NCI-H2227 treated with DMSO at 0.1 percent for 48 hours (cell line): ENCODE measurements at regions not wholly inside any gene's neighbourhood (a gene's known extent, or its start where the extent isn't known, plus 50 kb on each side); places are given as distances from the start of the nearest gene placed in this dataset.
A peak's percentile ranks its signal among the peaks of the same experiment; 100 is the strongest.

ENCODE experiments used
- DNase-seq: peaks from one replicate; lab custom pipeline; 2025; lab: John Stamatoyannopoulos, UW

DNA sequence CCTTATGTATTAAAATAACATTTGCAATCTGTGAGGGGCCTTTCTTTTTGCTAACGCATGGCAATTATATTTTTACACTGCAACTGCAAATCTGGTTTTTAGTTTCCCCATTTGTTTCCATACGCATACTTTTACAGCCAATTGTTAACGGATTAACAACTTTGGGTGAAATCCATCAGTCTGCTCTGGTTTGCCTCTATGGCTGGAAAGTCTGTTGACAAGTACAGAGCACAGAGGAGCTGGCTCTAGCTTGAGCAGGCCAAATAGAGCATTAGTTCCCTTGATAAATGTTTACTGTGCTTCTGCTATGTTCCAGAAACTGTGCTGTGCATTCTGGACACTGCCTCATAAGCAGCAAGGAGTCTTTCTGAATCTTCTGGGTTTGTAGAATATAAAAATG, 400.4 kb upstream of the KIF2A start:
- no peak for DNase-seq

DNA sequence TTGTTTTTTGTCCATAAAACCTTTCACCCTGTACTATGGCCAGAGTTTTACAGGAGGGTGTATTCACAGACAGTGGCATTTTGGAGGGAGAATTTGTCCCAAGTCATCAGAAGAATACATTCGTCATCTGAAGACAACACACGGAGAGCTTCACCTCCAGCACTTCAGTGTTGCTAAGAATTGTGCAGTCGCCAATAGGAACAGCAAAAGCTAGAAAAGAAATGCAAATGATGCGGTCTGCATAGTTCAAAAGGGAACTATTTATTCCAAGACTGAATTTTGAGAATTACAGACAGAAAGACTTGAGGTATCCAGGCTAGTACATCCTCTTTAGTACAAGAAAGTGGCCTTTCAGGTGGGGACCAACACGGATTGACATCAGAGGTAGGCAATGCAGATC, 399.2 kb upstream of the KIF2A start:
- no peak for DNase-seq

DNA sequence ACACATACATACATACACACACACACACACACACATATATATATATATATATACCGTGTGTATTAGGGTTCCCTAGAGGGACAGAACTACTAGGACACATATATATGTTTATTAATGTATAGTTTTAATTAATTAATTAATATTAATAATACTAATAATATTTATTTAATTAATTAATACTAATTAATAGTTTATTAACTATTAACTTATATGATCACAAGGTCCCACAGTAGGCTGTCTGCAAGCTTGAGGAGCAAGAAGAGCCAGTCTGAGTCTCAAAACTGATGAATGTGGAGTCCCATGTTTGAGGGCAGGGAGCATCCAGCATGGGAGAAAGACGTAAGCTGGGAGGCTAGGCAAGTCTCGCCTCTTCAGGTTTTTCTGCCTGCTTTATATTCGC, 398.0 kb upstream of the KIF2A start:
- DNase-seq: no peak

DNA sequence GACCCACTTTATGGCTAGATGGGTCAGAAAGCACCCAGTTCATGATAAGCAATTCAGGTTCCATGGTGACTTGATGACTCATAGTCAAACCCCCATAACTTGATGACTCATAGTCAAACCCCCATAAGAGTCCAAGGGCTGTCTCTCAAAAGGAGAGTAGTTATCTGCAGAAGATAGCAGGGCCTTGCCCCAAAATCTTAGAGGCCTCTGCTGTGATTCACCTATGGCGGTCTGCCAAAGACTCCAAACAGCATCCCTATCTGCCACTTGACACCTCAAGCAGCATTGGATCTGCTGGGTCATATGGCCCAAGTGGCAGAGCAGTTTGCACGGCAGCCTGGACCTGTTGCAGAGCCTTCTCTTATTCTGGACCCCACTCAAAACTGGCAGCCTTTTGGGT, 395.2 kb upstream of the KIF2A start:
- DNase-seq: no peak

DNA sequence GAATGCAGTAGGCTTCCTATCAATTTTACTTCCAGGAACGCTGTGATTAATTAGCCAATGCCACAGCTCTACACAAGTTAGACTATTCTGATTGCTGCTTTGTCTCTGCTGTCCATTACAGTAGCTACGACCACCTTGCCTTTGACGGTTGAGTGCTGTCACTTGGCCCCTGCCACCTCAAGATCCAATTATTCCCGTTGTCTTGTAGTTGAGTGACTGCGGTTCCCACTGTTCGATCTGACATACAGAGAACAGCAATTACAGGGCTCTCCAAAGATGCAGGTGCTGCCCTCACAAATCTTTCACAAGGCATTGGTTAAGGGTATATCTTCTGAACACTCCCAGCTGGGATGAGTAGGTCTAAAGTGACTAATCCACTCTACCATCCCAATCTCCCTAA, 393.4 kb upstream of the KIF2A start:
- DNase-seq: no peak

DNA sequence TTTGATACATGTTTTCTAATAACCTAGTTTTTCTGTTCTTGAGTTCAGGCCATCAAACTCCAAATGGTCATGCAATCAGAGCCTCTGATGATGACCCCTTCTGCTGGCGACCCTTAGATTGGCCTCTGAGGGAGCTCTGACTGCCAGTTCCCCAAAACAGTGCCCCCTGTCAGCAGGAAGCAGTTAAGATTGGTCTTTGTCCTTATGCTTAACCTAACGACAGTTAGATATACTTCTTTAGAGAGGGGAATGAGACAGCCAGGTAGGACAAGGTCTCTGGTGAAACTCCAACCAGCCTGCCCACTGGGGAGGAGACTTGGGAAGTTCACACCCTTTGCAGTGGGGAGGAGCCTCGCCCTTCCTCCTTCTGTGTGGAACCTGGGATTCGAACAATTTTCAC, 390.4 kb upstream of the KIF2A start:
- no peak for DNase-seq

DNA sequence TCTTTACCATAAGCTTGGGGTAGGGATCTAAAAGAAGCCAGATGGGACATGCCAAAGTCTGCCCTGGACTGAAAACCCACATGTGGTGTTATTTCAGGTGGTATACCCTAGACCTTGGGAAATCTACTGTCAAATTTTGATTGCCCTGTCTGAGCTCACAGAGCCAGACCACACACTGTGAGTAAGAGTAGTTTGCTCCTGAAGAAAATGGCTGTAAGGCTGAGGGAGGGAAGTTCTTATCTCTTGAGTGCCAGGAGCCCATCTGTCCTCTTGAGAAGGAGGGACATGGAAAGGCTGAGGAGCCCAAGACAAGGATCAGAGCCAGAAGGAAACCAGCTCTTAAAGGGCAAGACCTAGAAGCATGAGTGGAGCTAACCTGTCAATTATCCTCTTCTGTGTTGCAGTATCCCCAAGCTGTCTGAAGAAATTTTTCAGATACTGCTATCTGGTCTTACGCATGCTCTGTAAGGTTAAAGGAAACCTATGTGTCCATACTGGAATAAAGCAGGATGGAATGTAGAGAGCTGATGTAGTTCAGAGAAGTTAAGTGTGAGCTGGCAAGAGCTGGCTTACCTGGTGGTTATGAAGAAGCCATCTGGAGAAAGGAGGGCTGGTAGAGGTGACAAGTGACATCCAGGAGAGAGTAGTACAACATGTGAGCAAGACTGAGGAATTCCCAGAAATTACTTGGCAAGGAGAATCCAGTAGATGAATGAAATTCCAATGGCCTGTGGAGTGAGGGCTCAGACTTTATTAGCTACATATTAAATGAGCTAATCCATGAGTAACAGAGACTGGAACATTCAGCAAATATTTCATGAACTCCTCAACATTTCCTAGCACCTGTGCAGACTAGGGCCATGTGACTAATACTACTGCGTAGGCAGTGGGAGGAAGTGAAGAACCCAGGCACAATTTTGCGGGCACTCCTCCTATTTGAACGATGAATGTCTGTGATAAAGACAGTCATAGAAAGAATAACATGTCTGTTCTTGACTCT, 389.1 kb upstream of the KIF2A start:
- DNase-seq: no peak

DNA sequence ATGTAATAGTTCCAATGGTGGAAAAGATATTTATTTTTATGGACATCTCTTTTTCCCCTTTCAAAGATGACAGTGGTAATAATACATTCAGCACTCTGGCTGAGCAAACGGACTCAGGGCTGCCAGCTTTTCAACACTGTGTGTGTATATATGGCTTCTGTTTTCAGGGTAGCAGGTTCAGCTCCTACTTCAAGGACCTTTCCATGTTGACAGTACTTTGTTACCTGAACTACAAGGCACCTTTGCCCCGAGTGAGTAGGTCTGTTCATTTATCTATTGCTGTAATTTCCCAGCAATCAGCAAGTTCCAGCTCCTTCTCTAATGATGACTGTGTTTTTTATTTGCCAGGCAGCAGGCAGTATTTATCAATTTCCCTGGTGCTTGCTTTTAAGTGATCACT, 387.4 kb upstream of the KIF2A start:
- DNase-seq: no peak

DNA sequence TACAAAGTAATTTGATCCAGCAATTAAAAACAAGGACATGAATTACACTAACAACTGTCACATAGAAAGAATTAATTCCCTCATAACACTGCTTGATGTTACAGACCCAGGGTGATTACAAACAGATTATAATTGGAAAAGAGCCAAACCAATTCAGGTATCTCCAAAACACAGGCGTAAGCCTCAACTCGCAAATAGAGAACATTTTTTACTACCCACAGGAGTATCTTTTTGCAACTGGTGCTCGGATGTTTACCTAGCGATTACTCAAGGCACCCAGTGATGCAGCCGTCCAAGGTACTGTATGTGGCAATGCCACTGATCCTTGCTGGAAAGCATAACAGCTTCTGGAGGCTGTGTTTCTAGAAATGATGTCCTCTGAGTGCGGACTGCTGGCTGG, 386.1 kb upstream of the KIF2A start:
- DNase-seq: no peak

DNA sequence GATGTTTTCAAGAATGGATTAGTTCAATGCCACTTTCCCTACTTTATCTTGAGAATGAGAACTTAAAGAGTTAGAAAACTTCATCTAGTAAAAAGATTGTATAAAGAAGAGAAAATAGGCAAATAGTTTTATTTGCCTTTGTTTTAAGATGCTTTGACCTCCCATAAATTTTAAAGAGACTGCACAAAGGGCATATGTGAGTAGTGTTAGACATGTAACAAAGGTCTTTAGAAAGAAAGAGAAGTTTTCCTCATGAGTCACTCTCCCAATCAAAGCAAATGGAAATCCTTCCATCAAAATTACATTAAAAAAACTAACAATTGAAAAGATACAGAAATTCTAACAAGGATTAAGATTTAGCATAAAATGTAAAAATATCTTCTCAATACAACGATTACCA, 381.8 kb upstream of the KIF2A start:
- no peak for DNase-seq

DNA sequence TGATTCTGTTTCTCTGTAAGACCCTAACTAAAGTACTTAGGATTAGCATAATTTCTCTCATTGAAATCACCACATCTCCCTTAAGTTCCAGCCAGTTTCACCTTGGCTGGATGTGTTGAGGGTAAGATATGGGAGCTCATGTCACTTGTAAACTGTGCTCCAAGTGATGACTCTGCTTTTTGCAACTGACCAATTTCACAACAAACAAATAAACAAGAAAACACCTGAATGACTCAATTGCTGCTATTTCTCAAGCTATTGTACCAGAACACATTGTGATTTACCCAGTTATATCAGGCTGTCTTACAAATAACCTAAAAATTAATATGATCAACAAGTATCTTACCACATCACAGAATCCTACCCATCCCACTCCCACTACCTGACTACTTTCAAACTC, 379.1 kb upstream of the KIF2A start:
- no peak for DNase-seq

DNA sequence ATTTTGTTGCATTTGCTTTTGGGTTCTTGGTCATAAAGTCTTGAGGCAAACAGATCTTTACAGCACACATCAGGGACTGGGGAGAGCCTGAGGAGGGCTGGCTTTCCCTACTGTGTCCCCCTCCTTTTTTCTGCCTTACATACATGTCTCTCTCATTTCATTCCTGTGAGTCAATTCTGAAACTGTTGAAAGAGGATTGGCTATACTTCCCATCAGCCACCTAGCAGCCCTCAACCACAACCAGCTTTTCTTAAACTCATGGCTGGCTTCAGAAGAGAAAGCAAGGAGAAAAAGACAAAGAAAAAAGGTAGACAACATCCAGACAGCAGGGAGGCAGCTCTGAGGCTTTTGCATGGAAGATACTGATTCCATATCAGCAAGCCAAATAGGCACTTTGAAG, 374.8 kb upstream of the KIF2A start:
- DNase-seq: no peak

DNA sequence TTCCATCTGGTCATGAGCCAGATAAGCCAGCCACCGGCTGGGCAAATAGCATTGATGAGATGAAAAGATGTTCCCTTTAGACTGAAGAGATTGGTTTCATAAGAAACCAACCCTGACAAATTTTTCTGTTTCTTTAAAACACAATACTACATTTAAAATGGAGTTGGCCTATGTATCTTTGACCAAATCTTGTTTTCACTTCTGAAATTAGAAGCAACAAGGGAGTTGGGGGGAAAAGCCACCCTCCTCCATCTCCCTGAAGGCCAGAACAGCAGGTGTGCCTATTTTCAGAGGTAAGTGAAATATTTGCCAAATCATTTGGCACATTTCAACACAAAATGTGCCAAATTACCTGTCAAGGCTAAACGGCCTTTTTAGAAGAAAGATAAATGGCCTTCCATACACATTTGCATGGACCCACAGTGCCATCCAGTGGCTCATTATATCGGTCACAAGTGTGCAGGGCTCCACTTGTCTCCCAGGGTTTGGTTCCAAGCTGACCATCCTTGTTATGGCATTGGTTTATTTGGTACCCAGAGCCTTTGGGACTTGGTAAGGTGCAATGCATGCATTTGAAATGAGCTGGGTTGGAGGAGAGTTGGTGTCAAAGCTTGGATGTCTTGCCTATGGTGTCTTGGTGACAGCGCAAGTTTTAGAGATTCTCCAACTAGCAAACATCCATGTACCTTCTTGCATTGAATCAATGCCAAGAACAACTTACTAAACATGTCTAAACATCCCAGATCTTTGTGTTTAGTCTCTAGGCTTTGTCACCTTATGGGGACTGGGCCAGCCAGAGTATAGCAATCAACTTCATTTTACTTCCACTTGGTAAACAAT, 372.0 kb upstream of the KIF2A start:
- peak; percentile 61 for DNase-seq

DNA sequence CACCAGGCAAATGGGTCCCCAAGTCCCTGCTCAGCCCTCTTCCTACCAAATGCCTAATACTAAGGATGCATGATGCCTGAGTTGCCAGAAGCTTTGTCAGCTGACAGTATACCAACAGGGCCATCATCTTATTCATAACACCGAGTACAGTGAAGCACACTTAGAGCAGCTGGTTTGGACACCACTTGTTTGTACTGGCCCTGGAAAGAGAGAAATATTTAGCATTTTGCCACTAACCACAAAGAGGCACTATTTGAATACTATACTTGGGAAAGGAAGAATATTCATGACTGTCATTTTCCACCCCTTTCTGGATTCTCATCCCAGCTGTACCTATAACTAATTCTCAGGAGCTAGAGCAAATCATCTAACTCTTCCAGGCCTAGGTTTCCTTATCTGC, 364.4 kb upstream of the KIF2A start:
- no peak for DNase-seq

DNA sequence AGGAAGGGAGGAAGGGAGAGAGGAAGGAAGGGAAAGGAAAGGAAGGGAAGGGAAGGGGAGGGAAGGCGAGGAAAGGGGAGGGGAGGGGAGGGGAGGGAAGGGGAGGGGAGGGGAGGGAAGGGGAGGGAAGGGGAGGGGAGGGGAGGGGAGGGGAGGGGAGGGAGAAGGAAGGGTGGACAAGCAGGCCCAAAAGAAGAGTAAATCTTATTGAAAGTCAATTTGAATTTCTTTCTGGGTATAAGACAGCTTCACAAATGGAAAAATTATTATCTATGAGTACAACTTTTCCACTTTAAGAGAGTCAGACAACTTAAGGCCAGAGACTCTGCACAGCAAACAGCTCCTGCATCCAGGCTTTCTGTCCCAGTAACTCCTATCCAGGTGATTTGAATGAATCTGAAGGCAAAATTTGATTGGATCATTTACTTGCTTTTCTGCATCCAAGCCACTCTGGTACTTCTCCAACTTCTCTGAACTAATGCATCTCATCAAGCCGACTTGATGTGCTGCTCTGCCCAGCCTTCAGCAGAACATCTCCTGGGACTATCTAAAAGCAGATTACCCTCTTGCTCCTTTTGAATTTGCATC, 363.4 kb upstream of the KIF2A start:
- DNase-seq: no peak

DNA sequence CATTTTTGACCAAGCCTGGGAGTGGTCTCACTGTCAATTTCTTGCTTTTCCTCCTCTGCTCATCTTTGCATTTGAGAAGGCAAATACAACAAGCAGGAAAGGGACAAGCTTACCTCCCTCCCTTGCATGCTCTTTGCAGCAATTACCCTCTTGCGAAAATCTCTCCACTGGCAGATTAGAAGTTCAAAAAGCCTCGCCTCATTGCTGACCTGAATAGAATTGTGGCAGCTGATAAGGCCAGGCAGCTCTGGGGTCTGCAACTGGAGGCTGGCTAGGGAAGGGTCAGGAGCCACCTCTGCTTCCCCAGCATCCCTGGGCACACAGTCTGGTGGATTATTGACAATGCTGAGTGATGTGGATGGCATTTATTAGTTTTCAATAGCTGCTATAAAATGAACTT, 362.3 kb upstream of the KIF2A start:
- DNase-seq: no peak

DNA sequence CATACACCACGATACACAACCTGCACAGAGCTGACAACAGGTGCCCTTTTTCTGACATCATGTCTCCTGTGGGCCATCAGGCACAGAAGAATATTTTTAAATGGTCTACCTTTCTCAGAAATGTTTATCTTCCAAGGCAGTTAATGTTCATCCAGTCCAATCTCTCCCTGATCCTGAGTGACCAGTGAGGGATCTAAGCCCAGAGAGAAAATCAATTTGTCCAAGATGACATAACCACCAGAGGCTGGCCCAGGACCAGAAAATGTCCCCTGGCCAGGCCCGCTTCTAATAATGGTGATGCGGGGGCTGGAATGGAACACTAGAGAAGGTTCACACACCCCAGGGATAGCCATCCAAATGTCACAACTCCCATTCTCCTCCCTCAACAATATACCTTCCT, 357.9 kb upstream of the KIF2A start:
- no peak for DNase-seq

DNA sequence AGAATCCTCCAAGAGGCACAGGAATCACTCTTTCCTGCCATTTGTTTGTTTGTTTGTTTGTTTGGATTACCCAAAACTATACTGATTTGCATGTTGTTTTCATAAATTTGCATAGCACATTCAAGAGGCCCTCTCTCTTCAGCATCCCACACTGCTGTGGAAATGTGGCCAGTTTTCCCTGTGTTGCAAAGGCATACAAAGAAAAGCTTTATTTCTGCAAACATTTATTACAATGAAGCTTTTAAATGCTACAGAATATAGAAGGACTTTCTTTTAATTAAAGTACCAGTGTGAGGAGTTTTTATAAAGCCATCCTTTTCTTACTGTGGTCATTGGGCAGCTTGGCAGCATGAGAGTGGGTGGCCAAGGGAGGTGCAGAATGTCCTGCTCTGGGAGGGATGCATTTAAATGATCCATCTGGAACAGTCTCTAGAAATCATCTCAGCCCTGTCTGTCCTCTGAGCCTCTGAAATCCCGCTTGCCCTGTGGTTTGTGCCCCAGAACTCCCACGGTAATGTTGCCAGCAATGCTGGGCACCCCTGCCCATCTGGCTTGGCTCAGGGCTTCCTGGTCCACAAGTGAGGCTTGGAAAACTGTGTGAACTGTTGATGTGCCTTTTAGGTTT, 356.8 kb upstream of the KIF2A start:
- DNase-seq: no peak

DNA sequence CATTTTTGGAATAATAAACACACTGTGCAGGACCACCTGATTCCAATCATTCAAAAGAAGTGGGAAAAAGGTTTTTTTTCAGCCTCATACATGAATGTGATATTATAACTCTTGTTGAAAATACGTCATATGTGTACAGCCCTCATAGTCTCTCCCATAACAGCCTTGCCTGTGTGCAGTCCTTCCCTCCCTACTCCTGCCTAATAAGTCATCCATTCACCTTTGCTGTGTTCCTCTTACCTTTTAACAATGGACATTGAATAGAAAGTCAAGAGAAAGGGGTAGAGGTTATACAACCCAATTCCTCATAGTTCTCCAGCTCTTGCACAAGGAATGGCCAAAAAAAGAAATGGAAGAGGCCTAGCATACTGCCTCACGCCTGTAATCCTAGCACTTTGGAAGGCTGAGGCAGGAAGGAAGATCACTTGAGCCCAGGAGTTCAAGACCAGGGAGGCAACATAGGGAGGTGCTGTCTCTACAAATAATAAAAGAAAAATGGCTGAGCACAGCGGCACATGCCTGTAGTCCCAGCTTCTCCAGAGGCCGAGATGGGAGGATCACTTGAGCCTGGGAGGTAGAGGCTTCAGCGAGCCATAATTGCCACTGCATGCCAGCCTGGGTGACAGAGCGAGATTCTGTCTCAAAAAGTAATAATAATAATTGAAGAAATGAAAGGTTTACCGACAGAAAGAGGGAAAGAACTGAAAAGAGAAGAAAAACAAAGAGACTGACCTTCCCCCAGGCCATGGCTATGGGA, 356.1 kb upstream of the KIF2A start:
- no peak for DNase-seq

DNA sequence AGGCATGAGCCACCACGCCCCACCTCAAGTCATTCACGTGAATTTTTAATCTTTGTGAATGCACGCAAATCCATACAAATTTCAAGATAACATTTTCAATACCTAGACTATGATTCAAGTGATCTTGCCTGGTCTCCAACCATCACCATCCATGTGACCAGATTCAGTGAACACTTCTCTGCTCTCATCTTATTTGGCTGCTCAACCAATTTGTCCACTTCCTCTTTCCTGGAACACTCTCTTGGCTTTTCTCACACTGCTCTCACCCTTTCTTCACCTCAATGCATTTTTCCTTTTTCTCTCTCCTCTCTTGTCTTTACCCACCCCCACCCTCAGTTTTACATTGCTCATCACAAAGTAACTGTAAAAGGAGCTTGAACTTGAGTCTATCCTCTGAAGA, 354.7 kb upstream of the KIF2A start:
- DNase-seq: no peak

DNA sequence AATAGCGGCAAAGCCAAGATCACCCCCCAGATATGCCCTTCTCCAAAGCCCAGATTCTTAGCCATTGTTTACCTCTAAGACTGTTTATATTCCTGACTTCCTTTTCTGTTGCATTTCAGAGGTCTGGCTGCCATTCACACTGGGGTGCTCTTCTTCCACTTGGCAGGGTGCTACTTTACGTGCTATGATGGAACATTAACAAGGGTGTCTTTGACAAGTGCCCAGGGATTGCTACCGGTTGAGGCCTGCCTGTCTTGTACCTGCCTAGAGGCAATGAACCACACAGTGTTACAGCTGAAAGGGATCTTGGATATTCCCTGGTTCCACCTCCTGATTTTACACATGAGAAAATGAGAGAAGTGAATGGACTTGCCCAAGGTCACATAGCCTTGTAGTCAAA, 352.1 kb upstream of the KIF2A start:
- DNase-seq: no peak

DNA sequence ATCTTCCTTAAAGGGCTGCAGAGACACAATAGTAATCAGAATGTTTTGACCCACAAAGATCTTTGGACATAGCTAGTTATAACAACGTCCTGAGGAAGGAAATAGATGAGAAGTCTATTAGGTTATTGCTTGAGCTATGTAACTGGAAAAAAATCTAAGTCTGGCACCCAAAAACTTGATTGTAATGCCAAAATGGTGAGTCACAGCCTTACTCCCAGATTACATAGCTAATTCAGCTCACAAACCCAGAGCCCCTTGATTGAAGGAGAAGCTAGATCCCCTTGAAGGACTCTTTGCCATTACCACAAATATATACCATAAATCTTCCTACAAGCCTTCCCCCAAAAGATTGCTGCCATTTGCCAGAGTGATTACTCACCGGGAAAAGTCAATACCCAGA, 341.8 kb upstream of the KIF2A start:
- no peak for DNase-seq
